ENCODE measurements at regions not wholly inside any gene's neighbourhood (a gene's known extent, or its start where the extent isn't known, plus 50 kb on each side); places are given as distances from the start of the nearest gene placed in this dataset.

- DNase-seq = no peak
Observed at GRCh38 chr6:10028222-10028621, 386.7 kb downstream of the TFAP2A start.

GRCh38 chr6:10019851-10020250, 395.0 kb downstream of the TFAP2A start:
- DNase-seq = no peak

- no peak for DNase-seq
Observed at GRCh38 chr6:10014557-10014956, 400.3 kb downstream of the TFAP2A start.

- DNase-seq = no peak
Observed at GRCh38 chr6:10000551-10000950, 414.3 kb downstream of the TFAP2A start.

- no peak for DNase-seq
Observed at GRCh38 chr6:9999796-10000195, 415.1 kb downstream of the TFAP2A start.

- DNase-seq = no peak
Observed at GRCh38 chr6:9986273-9986672, 428.6 kb downstream of the TFAP2A start.

GRCh38 chr6:9985481-9985880, 429.4 kb downstream of the TFAP2A start:
- no peak for DNase-seq

GRCh38 chr6:9984607-9985006, 430.3 kb downstream of the TFAP2A start:
- DNase-seq = no peak

GRCh38 chr6:9983168-9983567, 431.7 kb downstream of the TFAP2A start:
- DNase-seq = no peak

- no peak for DNase-seq
Observed at GRCh38 chr6:9982215-9982614, 432.7 kb downstream of the TFAP2A start.

- DNase-seq = no peak
Observed at GRCh38 chr6:9979996-9980395, 434.9 kb downstream of the TFAP2A start.

GRCh38 chr6:9978480-9978879, 436.4 kb downstream of the TFAP2A start:
- no peak for DNase-seq

- DNase-seq = no peak
Observed at GRCh38 chr6:9977411-9977810, 437.5 kb downstream of the TFAP2A start.

GRCh38 chr6:9961646-9962045, 453.2 kb downstream of the TFAP2A start:
- DNase-seq = no peak

- no peak for DNase-seq
Observed at GRCh38 chr6:9957215-9957759, 457.6 kb downstream of the TFAP2A start.

- DNase-seq = no peak
Observed at GRCh38 chr6:9948678-9949077, 466.2 kb downstream of the TFAP2A start.

- no peak for DNase-seq
Observed at GRCh38 chr6:9943986-9944385, 470.9 kb downstream of the TFAP2A start.

- no peak for DNase-seq
Observed at GRCh38 chr6:9943026-9943425, 471.8 kb downstream of the TFAP2A start.

- DNase-seq = no peak
Observed at GRCh38 chr6:9942131-9942530, 472.7 kb downstream of the TFAP2A start.

GRCh38 chr6:9938801-9939200, 476.1 kb downstream of the TFAP2A start:
- DNase-seq = no peak

GRCh38 chr6:9937031-9937763, 477.7 kb downstream of the TFAP2A start:
- no peak for DNase-seq

- DNase-seq = no peak
Observed at GRCh38 chr6:9936551-9936950, 478.3 kb downstream of the TFAP2A start.

- DNase-seq = no peak
Observed at GRCh38 chr6:9933677-9934076, 481.2 kb downstream of the TFAP2A start.

GRCh38 chr6:9927275-9927674, 487.6 kb downstream of the TFAP2A start:
- DNase-seq = no peak

GRCh38 chr6:9924971-9925370, 489.9 kb downstream of the TFAP2A start:
- DNase-seq = no peak
